Esophagus squamous epithelium (tissue), 5 donors: ENCODE measurements at regions not wholly inside any gene's neighbourhood (a gene's known extent, or its start where the extent isn't known, plus 50 kb on each side); places are given as distances from the start of the nearest gene placed in this dataset.

Source experiments
- DNase-seq: peaks from one replicate; lab custom pipeline; 2025; lab: John Stamatoyannopoulos, UW
- H3K27ac ChIP-seq, 4 donors: fragments of 200-600 bp; sonication (generic); one replicate each; pipeline ENCODE4 v1.5.1; 2016 to 2019; ENCODE audit warnings: mild to moderate bottlenecking in 1 of 4
- H3K27me3 ChIP-seq, 4 donors: fragments of 200-600 bp; sonication (generic); 1 replicate in 3 of 4; 2 replicates in 1 of 4; pipeline versions ENCODE4 v1.5.1 to v1.6.0; 2017 to 2021; ENCODE audit warnings: antibody characterized with exemption in 1 of 4
- H3K36me3 ChIP-seq, 3 donors: fragments of 200-600 bp; sonication (generic); one replicate each; pipeline ENCODE4 v1.5.1; 2016 to 2019
- H3K4me1 ChIP-seq, 3 donors: fragments of 200-600 bp; sonication (generic); one replicate each; pipeline ENCODE4 v1.5.1; 2017 to 2019
- H3K4me3 ChIP-seq, 4 donors: fragments of 200-600 bp; sonication (generic); 1 replicate in 3 of 4; 2 replicates in 1 of 4; pipeline ENCODE4 v1.5.1; 2016 to 2019; ENCODE audit warnings: mild to moderate bottlenecking in 2 of 4, moderate library complexity in 1 of 4
- H3K9me3 ChIP-seq, 3 donors: fragments of 200-600 bp; sonication (generic); one replicate each; pipeline ENCODE4 v1.5.1; 2016 to 2019
- POLR2A ChIP-seq, 4 donors: fragments of 450-650 bp; IDR thresholded peaks; one replicate each; pipeline ENCODE4 v1.6.1; 2017; ENCODE audit warnings: antibody characterized with exemption in 4 of 4, mild to moderate bottlenecking in 4 of 4, moderate library complexity in 3 of 4
- WGBS, 2 donors: methylation state at CpG; one replicate each; pipeline ENCODE4 v1.1.5; 2018; 5-methylcytosine and 5-hydroxymethylcytosine counted together
- intact Hi-C: fragments of 100-400 bp; cut with DNase I; formaldehyde crosslinking; loops from one replicate; pipeline ENCODE4 v1.15.0; 2022
- TF ChIP-seq, protein P1 (sequence below), 6 experiments: fragments of 450-650 bp in 4 of 6; fragments of 200-600 bp in 2 of 6; sonication (generic) in 2 of 6; IDR thresholded peaks; one replicate each; pipeline ENCODE4 v1.5.1; 2016 to 2019; ENCODE audit warnings: antibody characterized with exemption in 6 of 6, mild to moderate bottlenecking in 4 of 6, moderate library complexity in 4 of 6
- donor health status: DM: yes; HTN: yes; CAD: no.

GRCh38 chr9:86876621-86877196 lies 70.6 kb downstream of the GAS1 start:
- no peak overlapping the region for H3K4me3 ChIP-seq
- intact Hi-C loops, result no loop called here
- H3K4me1 ChIP-seq, result no peaks in the 10 kb centered on the region
- DNase-seq, result no peak
- no peaks in the 10 kb centered on the region for H3K9me3 ChIP-seq
- TF ChIP-seq, protein P1, sequence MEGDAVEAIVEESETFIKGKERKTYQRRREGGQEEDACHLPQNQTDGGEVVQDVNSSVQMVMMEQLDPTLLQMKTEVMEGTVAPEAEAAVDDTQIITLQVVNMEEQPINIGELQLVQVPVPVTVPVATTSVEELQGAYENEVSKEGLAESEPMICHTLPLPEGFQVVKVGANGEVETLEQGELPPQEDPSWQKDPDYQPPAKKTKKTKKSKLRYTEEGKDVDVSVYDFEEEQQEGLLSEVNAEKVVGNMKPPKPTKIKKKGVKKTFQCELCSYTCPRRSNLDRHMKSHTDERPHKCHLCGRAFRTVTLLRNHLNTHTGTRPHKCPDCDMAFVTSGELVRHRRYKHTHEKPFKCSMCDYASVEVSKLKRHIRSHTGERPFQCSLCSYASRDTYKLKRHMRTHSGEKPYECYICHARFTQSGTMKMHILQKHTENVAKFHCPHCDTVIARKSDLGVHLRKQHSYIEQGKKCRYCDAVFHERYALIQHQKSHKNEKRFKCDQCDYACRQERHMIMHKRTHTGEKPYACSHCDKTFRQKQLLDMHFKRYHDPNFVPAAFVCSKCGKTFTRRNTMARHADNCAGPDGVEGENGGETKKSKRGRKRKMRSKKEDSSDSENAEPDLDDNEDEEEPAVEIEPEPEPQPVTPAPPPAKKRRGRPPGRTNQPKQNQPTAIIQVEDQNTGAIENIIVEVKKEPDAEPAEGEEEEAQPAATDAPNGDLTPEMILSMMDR (IDR thresholded peaks at IDR 0.05), result no peak
- no peak for TF ChIP-seq POLR2A (IDR thresholded peaks at IDR 0.05)
- H3K27ac ChIP-seq, result no peak overlapping the region
- no peaks in the 10 kb centered on the region for H3K27me3 ChIP-seq
- WGBS, 2 donors, result 76 to 88% methylated on average over 13 of the region's 13 CpGs
- no peaks in the 10 kb centered on the region for H3K36me3 ChIP-seq

- no peak for TF ChIP-seq POLR2A (IDR thresholded peaks at IDR 0.05)
- TF ChIP-seq, protein P1 (IDR thresholded peaks at IDR 0.05), result no peak
- 17 to 20% methylated on average over 2 of the region's 2 CpGs for WGBS, 2 donors
- H3K27ac ChIP-seq, result no peak overlapping the region
- peaks cover 0 to 14% (median 0%) of the 10 kb centered on the region in 3 donors for H3K4me1 ChIP-seq
- H3K36me3 ChIP-seq, result no peaks in the 10 kb centered on the region
- intact Hi-C loops, result no loop called here
- H3K9me3 ChIP-seq, result no peaks in the 10 kb centered on the region
- no peaks in the 10 kb centered on the region for H3K27me3 ChIP-seq
- H3K4me3 ChIP-seq, result no peak overlapping the region
- no peak for DNase-seq
Measured at GRCh38 chr9:86868616-86869015, 78.7 kb downstream of the GAS1 start.

- H3K4me1 ChIP-seq, result peaks cover 0 to 14% (median 0%) of the 10 kb centered on the region in 3 donors
- H3K27ac ChIP-seq, result no peak overlapping the region
- H3K4me3 ChIP-seq, result no peak overlapping the region
- H3K9me3 ChIP-seq, result no peaks in the 10 kb centered on the region
- DNase-seq, result no peak
- 29 to 48% methylated on average over 5 of the region's 5 CpGs for whole genome bisulfite sequencing, 2 donors
- H3K27me3 ChIP-seq, result no peaks in the 10 kb centered on the region
- intact Hi-C loops, result no loop called here
- no peak for TF ChIP-seq POLR2A (IDR thresholded peaks at IDR 0.05)
- TF ChIP-seq, protein P1 (IDR thresholded peaks at IDR 0.05), result no peak
- no peaks in the 10 kb centered on the region for H3K36me3 ChIP-seq
Measured at GRCh38 chr9:86867804-86868313, 79.4 kb downstream of the GAS1 start.

DNA sequence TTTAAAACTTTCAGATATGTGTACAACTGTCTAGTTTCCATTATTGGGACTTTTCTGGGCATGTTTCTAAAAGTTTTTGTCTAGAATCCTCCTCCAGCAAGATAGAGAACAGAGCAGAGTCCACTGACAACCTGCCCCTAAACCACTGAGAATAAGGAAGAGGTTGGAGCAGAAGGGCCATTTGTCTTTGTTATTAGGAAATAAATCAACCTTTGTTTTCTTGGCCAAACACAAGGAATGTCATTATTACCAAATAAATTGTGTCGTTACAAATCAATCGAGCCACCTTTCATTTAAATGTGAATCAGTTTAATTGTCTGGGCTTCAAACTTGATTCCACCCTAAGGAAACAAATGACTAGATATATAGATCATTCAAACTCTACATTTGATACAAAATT lies 81.4 kb downstream of the GAS1 start:
- H3K36me3 ChIP-seq, result no peaks in the 10 kb centered on the region
- H3K9me3 ChIP-seq, result no peaks in the 10 kb centered on the region
- 78 to 87% methylated on average over 2 of the region's 2 CpGs for WGBS, 2 donors
- H3K27ac ChIP-seq, result no peak overlapping the region
- intact Hi-C loops, result no loop called here
- TF ChIP-seq POLR2A (IDR thresholded peaks at IDR 0.05), result no peak
- TF ChIP-seq, protein P1 (IDR thresholded peaks at IDR 0.05), result no peak
- DNase-seq, result no peak
- H3K27me3 ChIP-seq, result no peaks in the 10 kb centered on the region
- H3K4me1 ChIP-seq, result peaks cover 0 to 14% (median 0%) of the 10 kb centered on the region in 3 donors
- no peak overlapping the region for H3K4me3 ChIP-seq

- TF ChIP-seq, protein P1 (IDR thresholded peaks at IDR 0.05), result no peak
- TF ChIP-seq POLR2A (IDR thresholded peaks at IDR 0.05), result no peak
- intact Hi-C loops, result no loop called here
- WGBS, 2 donors, result 78 to 94% methylated on average over 6 of the region's 6 CpGs
Measured at GRCh38 chr9:86860006-86860405, 87.3 kb downstream of the GAS1 start.

More at GRCh38 chr9:86860006-86860405, 87.3 kb downstream of the GAS1 start:
- Histone ChIP-seq H3K27ac (no peak overlapping the region), H3K27me3 (no peaks in the 10 kb centered on the region), H3K9me3 (no peaks in the 10 kb centered on the region), H3K4me1 (peaks cover 0 to 14% (median 0%) of the 10 kb centered on the region in 3 donors), H3K36me3 (no peaks in the 10 kb centered on the region), H3K4me3 (no peak overlapping the region)
- no peak for DNase-seq
